CD4-positive, alpha-beta T cell treated with Interleukin-10 for 1 hour (primary cell): ENCODE measurements at regions not wholly inside any gene's neighbourhood (a gene's known extent, or its start where the extent isn't known, plus 50 kb on each side); places are given as distances from the start of the nearest gene placed in this dataset.

Experiments used
- DNase-seq: peaks from one replicate; pipeline ENCODE4 v3.0.0-alpha.2; 2020

GRCh38 chr2:14231391-14231898 lies 401.1 kb upstream of the LRATD1 start:
- DNase-seq: no peak

GRCh38 chr2:14232217-14232616 lies 400.3 kb upstream of the LRATD1 start:
- no peak for DNase-seq

- no peak for DNase-seq
These were observed 397.6 kb upstream of the LRATD1 start for GRCh38 chr2:14234911-14235310.

GRCh38 chr2:14235667-14236066 lies 396.9 kb upstream of the LRATD1 start:
- DNase-seq: no peak

GRCh38 chr2:14237902-14238301 lies 394.6 kb upstream of the LRATD1 start:
- no peak for DNase-seq

- no peak for DNase-seq
These were observed 392.9 kb upstream of the LRATD1 start for GRCh38 chr2:14239605-14240004.

- DNase-seq: no peak
These were observed 391.6 kb upstream of the LRATD1 start for GRCh38 chr2:14240868-14241267.

GRCh38 chr2:14245901-14246300 lies 386.6 kb upstream of the LRATD1 start:
- DNase-seq: no peak

- DNase-seq: no peak
These were observed 377.2 kb upstream of the LRATD1 start for GRCh38 chr2:14255135-14255820.

GRCh38 chr2:14256890-14257289 lies 375.6 kb upstream of the LRATD1 start:
- no peak for DNase-seq

GRCh38 chr2:14257801-14258507 lies 374.6 kb upstream of the LRATD1 start:
- DNase-seq: no peak

GRCh38 chr2:14261771-14262170 lies 370.7 kb upstream of the LRATD1 start:
- DNase-seq: no peak

- DNase-seq: no peak
These were observed 369.5 kb upstream of the LRATD1 start for GRCh38 chr2:14263053-14263452.

GRCh38 chr2:14270036-14270582 lies 362.4 kb upstream of the LRATD1 start:
- DNase-seq: no peak

GRCh38 chr2:14272396-14273075 lies 360.0 kb upstream of the LRATD1 start:
- no peak for DNase-seq

- DNase-seq: no peak
These were observed 358.9 kb upstream of the LRATD1 start for GRCh38 chr2:14273650-14274049.

GRCh38 chr2:14284244-14284643 lies 348.3 kb upstream of the LRATD1 start:
- DNase-seq: no peak

GRCh38 chr2:14285812-14286211 lies 346.7 kb upstream of the LRATD1 start:
- no peak for DNase-seq

- no peak for DNase-seq
These were observed 344.5 kb upstream of the LRATD1 start for GRCh38 chr2:14288016-14288415.

- no peak for DNase-seq
These were observed 339.6 kb upstream of the LRATD1 start for GRCh38 chr2:14292964-14293363.

GRCh38 chr2:14297340-14297739 lies 335.2 kb upstream of the LRATD1 start:
- no peak for DNase-seq

GRCh38 chr2:14297906-14298305 lies 334.6 kb upstream of the LRATD1 start:
- no peak for DNase-seq

- no peak for DNase-seq
These were observed 331.2 kb upstream of the LRATD1 start for GRCh38 chr2:14301331-14301730.
